Upper lobe of right lung (tissue), 1 donor: ENCODE measurements at regions not wholly inside any gene's neighbourhood (a gene's known extent, or its start where the extent isn't known, plus 50 kb on each side); places are given as distances from the start of the nearest gene placed in this dataset.

Source experiments
- ATAC-seq: fragments of 200-7000 bp; cut with Tn5 transposase; one replicate; pipeline ENCODE4 v1.9.1; 2020; ENCODE audit warnings: mild to moderate bottlenecking, moderate library complexity
- DNase-seq: peaks from one replicate; pipeline ENCODE4 v3.0.0-alpha.2; 2020
- H3K27ac ChIP-seq: fragments of 200-600 bp; one replicate; pipeline ENCODE4 v1.8.0; 2022
- H3K27me3 ChIP-seq: fragments of 200-600 bp; one replicate; pipeline ENCODE4 v1.8.0; 2022; ENCODE audit warnings: mild to moderate bottlenecking
- H3K36me3 ChIP-seq: fragments of 200-600 bp; one replicate; pipeline ENCODE4 v1.8.0; 2022
- H3K4me1 ChIP-seq: fragments of 200-600 bp; one replicate; pipeline ENCODE4 v1.8.0; 2022
- H3K4me3 ChIP-seq: fragments of 200-600 bp; one replicate; pipeline ENCODE4 v1.8.0; 2022; ENCODE audit warnings: mild to moderate bottlenecking
- H3K9me3 ChIP-seq: fragments of 200-600 bp; one replicate; pipeline ENCODE4 v1.8.0; 2022
- intact Hi-C: fragments of 100-400 bp; cut with DNase I; formaldehyde crosslinking; loops from one replicate; pipeline ENCODE4 v1.11.0; 2022
- TF ChIP-seq, protein P1 (sequence below): fragments of 200-600 bp; IDR thresholded peaks from one replicate; pipeline ENCODE4 v1.8.0; 2022; ENCODE audit warnings: antibody characterized with exemption
- donor health status: DM: no; HTN: yes; CAD: no; lungs with severe emphysema.

DNA sequence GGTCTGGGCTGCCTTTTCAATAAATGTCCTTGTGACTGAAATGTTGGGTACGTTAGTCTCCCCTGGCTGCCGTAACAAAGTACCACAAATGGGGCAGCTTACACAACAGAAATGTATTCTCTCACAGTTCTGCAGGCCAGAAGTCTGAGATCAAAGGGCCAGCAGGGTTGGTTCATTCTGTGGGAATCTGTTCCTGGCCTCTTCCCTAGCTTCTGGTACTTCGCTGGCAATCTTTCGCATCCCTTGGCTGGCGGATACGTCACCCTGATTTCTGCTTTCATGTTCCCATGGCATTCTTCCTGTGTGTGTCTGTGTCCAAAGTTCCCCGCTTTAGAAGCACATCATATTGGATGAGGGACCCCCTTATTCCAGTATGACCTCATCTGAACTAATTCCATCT, 95.8 kb upstream of the NCOR2 start:
- Histone ChIP-seq H3K9me3 (no peaks in the 10 kb centered on the region), H3K27me3 (no peaks in the 10 kb centered on the region), H3K4me3 (no peak overlapping the region), H3K4me1 (peaks cover 15% of the 10 kb centered on the region), H3K27ac (no peak overlapping the region), H3K36me3 (no peaks in the 10 kb centered on the region)
- DNase-seq = no peak
- TF ChIP-seq, protein P1, sequence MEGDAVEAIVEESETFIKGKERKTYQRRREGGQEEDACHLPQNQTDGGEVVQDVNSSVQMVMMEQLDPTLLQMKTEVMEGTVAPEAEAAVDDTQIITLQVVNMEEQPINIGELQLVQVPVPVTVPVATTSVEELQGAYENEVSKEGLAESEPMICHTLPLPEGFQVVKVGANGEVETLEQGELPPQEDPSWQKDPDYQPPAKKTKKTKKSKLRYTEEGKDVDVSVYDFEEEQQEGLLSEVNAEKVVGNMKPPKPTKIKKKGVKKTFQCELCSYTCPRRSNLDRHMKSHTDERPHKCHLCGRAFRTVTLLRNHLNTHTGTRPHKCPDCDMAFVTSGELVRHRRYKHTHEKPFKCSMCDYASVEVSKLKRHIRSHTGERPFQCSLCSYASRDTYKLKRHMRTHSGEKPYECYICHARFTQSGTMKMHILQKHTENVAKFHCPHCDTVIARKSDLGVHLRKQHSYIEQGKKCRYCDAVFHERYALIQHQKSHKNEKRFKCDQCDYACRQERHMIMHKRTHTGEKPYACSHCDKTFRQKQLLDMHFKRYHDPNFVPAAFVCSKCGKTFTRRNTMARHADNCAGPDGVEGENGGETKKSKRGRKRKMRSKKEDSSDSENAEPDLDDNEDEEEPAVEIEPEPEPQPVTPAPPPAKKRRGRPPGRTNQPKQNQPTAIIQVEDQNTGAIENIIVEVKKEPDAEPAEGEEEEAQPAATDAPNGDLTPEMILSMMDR = no peak
- intact Hi-C loops = no loop called here
- no peak for ATAC-seq

GRCh38 chr12:124661341-124661740, 93.9 kb upstream of the NCOR2 start:
- TF ChIP-seq, protein P1 = peak; percentile 5
- Histone ChIP-seq H3K4me1 (peaks cover 17% of the 10 kb centered on the region), H3K27ac (peak overlapping the region; percentile 1), H3K9me3 (no peaks in the 10 kb centered on the region), H3K27me3 (no peaks in the 10 kb centered on the region), H3K36me3 (no peaks in the 10 kb centered on the region), H3K4me3 (no peak overlapping the region)
- ATAC-seq = no peak
- DNase-seq = no peak
- intact Hi-C loops = no loop called here

GRCh38 chr12:124660851-124661250, 93.4 kb upstream of the NCOR2 start:
- DNase-seq = no peak
- Histone ChIP-seq H3K4me3 (no peak overlapping the region), H3K36me3 (no peaks in the 10 kb centered on the region), H3K27ac (no peak overlapping the region), H3K27me3 (no peaks in the 10 kb centered on the region), H3K9me3 (no peaks in the 10 kb centered on the region), H3K4me1 (peaks cover 22% of the 10 kb centered on the region)
- no peak for ATAC-seq
- TF ChIP-seq, protein P1 = no peak
- intact Hi-C loops = no loop called here

DNA sequence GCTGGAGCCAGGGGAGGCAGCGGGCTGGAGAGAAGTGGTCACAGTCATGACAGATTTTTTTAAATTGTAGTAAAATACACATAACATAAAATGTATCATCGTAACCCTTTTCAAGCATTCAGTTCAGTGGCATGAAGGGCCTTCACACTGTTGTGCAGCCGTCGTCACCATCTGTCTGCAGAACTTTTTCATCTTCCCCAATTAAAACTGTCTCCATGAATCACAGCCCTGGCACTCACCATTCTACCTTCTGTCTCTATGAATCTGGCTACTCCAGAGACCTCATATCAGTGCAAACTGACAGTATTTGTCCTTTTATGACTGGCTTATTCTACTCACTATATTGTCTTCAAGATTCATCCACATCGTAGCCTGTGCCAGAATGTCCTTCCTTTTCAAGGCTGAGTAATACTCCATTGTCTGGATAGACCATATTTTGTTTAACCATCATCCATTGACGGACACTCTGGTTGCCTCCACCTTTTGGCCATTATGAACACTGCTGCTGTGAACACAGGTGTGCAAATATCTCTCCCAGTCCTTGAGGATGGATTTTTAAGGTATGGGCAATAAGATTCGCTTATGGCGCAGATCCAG, 91.5 kb upstream of the NCOR2 start:
- no peak overlapping the region for H3K27ac ChIP-seq
- H3K27me3 ChIP-seq = no peaks in the 10 kb centered on the region
- no peaks in the 10 kb centered on the region for H3K9me3 ChIP-seq
- DNase-seq = no peak
- no peak for ATAC-seq
- no peak overlapping the region for H3K4me3 ChIP-seq
- intact Hi-C loops = no loop called here
- H3K4me1 ChIP-seq = peaks cover 21% of the 10 kb centered on the region
- no peaks in the 10 kb centered on the region for H3K36me3 ChIP-seq
- TF ChIP-seq, protein P1 = no peak

DNA sequence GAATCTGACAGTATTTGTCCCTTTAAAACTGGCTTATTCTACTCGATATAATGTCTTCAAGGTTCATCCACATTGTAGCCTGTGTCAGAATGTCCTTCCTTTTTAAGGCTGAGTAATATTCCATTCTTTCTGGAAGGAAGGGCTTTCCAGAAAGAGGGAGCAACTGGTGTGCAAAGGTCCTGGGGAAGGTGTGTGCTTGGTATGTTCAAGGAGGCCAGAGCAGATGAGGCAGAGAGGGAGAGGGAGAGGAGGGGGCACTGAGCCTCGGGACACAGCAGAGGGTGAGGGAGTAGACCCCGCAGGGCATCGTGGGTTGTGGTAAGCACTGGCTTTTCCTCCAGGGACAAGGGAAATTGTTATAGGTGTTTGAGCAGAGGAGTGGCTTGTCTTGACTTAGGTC, 90.9 kb upstream of the NCOR2 start:
- no peaks in the 10 kb centered on the region for H3K36me3 ChIP-seq
- DNase-seq (no peak), ATAC-seq (no peak)
- no peak overlapping the region for H3K4me3 ChIP-seq
- H3K27me3 ChIP-seq = no peaks in the 10 kb centered on the region
- TF ChIP-seq, protein P1 = no peak
- peaks cover 21% of the 10 kb centered on the region for H3K4me1 ChIP-seq
- intact Hi-C loops = no loop called here
- no peaks in the 10 kb centered on the region for H3K9me3 ChIP-seq
- no peak overlapping the region for H3K27ac ChIP-seq

GRCh38 chr12:124656947-124657434, 89.6 kb upstream of the NCOR2 start:
- DNase-seq = no peak
- Histone ChIP-seq H3K4me1 (peaks cover 21% of the 10 kb centered on the region), H3K27me3 (no peaks in the 10 kb centered on the region), H3K9me3 (no peaks in the 10 kb centered on the region), H3K27ac (no peak overlapping the region), H3K36me3 (no peaks in the 10 kb centered on the region), H3K4me3 (no peak overlapping the region)
- intact Hi-C loops = no loop called here
- no peak for ATAC-seq
- TF ChIP-seq, protein P1 = no peak
